Esophagus muscularis mucosa (tissue), 3 donors: ENCODE measurements at regions not wholly inside any gene's neighbourhood (a gene's known extent, or its start where the extent isn't known, plus 50 kb on each side); places are given as distances from the start of the nearest gene placed in this dataset.

Experiments used
- POLR2A ChIP-seq: fragments of 450-650 bp; IDR thresholded peaks from one replicate; pipeline ENCODE4 v1.6.1; 2017; ENCODE audit warnings: antibody characterized with exemption, moderate library complexity, mild to moderate bottlenecking, low read depth
- POLR2AphosphoS5 ChIP-seq, 2 donors: sonication (generic); formaldehyde crosslinking; IDR thresholded peaks; one replicate each; pipeline ENCODE4 v1.6.1; 2017; ENCODE audit warnings: antibody characterized with exemption in 2 of 2
- TF ChIP-seq, protein P1 (sequence below), 3 experiments: fragments of 200-600 bp in 2 of 3; fragments of 450-650 bp in 1 of 3; sonication (generic) in 2 of 3; IDR thresholded peaks; one replicate each; pipeline ENCODE4 v1.5.1; 2017 to 2019; ENCODE audit warnings: antibody characterized with exemption in 3 of 3, mild to moderate bottlenecking in 2 of 3, moderate library complexity in 1 of 3

DNA sequence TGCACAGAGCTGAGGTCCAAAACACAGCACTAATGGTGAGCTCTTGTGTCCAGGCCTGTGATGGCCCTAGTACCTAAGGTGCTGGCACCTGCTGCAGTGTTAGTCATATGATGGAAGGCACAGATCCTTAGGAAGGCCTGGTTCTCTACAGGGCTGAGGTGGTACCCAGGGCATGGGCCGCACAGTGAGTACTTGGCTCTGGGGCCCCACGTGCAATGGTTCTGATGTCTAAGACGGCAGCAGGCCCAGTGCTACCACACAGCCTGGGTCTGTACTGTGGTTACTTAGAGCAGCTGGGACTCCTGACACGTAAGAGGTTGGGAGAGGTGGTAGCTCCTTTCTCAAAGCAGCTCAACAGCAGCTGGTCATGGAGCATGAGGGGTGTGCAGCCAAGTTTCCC, 70.6 kb upstream of the MAGI2 start:
- TF ChIP-seq POLR2A (no peak), POLR2AphosphoS5 (IDR thresholded peaks at IDR 0.05) (no peak)
- TF ChIP-seq, protein P1, sequence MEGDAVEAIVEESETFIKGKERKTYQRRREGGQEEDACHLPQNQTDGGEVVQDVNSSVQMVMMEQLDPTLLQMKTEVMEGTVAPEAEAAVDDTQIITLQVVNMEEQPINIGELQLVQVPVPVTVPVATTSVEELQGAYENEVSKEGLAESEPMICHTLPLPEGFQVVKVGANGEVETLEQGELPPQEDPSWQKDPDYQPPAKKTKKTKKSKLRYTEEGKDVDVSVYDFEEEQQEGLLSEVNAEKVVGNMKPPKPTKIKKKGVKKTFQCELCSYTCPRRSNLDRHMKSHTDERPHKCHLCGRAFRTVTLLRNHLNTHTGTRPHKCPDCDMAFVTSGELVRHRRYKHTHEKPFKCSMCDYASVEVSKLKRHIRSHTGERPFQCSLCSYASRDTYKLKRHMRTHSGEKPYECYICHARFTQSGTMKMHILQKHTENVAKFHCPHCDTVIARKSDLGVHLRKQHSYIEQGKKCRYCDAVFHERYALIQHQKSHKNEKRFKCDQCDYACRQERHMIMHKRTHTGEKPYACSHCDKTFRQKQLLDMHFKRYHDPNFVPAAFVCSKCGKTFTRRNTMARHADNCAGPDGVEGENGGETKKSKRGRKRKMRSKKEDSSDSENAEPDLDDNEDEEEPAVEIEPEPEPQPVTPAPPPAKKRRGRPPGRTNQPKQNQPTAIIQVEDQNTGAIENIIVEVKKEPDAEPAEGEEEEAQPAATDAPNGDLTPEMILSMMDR (IDR thresholded peaks at IDR 0.05): no peak
